Activated CD8-positive, alpha-beta T cell treated with anti-CD3 and anti-CD28 coated beads for 36 hours (primary cell): ENCODE measurements at regions not wholly inside any gene's neighbourhood (a gene's known extent, or its start where the extent isn't known, plus 50 kb on each side); places are given as distances from the start of the nearest gene placed in this dataset.

Experiments used
- ATAC-seq: fragments of 200-7000 bp; cut with Tn5 transposase; one replicate; pipeline ENCODE4 v1.10.0; 2021; ENCODE audit warnings: mild to moderate bottlenecking, moderate library complexity
- CTCF ChIA-PET: fragments of 350-600 bp; sonication (Branson Sonifier 250); formaldehyde crosslinking; loops from one replicate; lab custom pipeline; 2021; ENCODE audit warnings: antibody characterized with exemption; lab: Charles Lee
- POLR2A ChIA-PET: fragments of 350-600 bp; sonication (Branson Sonifier 250); formaldehyde crosslinking; loops from one replicate; lab custom pipeline; 2021; ENCODE audit warnings: antibody characterized with exemption; lab: Charles Lee
- DNase-seq: peaks from one replicate; pipeline ENCODE4 v3.0.0-alpha.2; 2020
- H3K27ac Mint-ChIP-seq: one replicate; pipeline ENCODE4 v1.8.0; 2021; ENCODE audit warnings: mild to moderate bottlenecking, mixed read lengths
- H3K27me3 Mint-ChIP-seq: one replicate; pipeline ENCODE4 v1.8.0; 2021; ENCODE audit warnings: mixed read lengths
- H3K36me3 Mint-ChIP-seq: one replicate; pipeline ENCODE4 v1.8.0; 2021; ENCODE audit warnings: low read depth, mixed read lengths
- H3K4me1 Mint-ChIP-seq: one replicate; pipeline ENCODE4 v1.8.0; 2021; ENCODE audit warnings: low read depth, mixed read lengths
- H3K4me3 Mint-ChIP-seq: one replicate; pipeline ENCODE4 v1.8.0; 2021; ENCODE audit warnings: mild to moderate bottlenecking, moderate library complexity, mixed read lengths
- H3K9me3 Mint-ChIP-seq: one replicate; pipeline ENCODE4 v1.8.0; 2021; ENCODE audit warnings: mixed read lengths
- intact Hi-C: fragments of 100-400 bp; cut with micrococcal nuclease; formaldehyde crosslinking; loops from one replicate; pipeline ENCODE4 v1.10.0; 2022
- TF ChIP-seq, protein P1 (sequence below): fragments of 200-600 bp; IDR thresholded peaks from one replicate; pipeline ENCODE4 v1.8.0; 2022; ENCODE audit warnings: antibody characterized with exemption, mild to moderate bottlenecking

DNA sequence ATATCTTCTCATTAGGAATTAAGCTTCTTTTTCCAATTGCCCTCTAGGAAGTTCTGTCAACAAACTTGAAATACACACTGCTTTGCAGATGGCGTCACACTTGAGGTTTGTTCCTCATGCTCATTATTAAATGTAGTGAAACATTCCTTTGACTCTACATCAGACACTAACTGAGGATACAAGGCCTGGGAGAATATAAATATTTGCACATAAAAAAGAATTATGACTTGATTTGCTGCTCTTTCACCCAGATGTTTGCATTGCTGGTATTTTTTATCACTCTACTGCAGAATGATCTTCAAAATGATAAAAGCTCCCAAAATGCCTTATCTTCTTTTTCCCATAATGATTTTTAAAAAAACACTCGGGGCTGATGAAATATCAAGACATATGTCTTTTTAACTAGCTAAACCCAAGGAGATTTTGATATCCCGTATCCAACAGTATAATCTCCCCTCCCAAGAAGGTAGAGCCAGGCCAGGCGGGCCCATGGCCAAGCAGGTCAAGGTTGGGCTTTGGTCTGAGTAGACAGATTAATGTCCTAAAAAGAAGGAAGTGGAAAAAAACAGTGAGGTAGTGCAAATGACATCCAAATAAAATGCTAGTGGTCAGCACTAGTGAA is 264.6 kb downstream of the HHIPL2 start:
- TF ChIP-seq, protein P1, sequence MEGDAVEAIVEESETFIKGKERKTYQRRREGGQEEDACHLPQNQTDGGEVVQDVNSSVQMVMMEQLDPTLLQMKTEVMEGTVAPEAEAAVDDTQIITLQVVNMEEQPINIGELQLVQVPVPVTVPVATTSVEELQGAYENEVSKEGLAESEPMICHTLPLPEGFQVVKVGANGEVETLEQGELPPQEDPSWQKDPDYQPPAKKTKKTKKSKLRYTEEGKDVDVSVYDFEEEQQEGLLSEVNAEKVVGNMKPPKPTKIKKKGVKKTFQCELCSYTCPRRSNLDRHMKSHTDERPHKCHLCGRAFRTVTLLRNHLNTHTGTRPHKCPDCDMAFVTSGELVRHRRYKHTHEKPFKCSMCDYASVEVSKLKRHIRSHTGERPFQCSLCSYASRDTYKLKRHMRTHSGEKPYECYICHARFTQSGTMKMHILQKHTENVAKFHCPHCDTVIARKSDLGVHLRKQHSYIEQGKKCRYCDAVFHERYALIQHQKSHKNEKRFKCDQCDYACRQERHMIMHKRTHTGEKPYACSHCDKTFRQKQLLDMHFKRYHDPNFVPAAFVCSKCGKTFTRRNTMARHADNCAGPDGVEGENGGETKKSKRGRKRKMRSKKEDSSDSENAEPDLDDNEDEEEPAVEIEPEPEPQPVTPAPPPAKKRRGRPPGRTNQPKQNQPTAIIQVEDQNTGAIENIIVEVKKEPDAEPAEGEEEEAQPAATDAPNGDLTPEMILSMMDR: no peak
- POLR2A ChIA-PET: no interaction called here
- no peak for ATAC-seq
- H3K4me3 Mint-ChIP-seq: no peak overlapping the region
- H3K27ac Mint-ChIP-seq: no peak overlapping the region
- no peaks in the 10 kb centered on the region for H3K36me3 Mint-ChIP-seq
- no peaks in the 10 kb centered on the region for H3K4me1 Mint-ChIP-seq
- H3K27me3 Mint-ChIP-seq: no peaks in the 10 kb centered on the region
- H3K9me3 Mint-ChIP-seq: no peaks in the 10 kb centered on the region
- no peak for DNase-seq
- CTCF ChIA-PET: interaction anchor here (1.1 kb wide), 1 partner anchor 13 kb away, joined by 3 read pairs; no protein-coding TSS in a partner anchor
- intact Hi-C loops: no loop called here

DNA sequence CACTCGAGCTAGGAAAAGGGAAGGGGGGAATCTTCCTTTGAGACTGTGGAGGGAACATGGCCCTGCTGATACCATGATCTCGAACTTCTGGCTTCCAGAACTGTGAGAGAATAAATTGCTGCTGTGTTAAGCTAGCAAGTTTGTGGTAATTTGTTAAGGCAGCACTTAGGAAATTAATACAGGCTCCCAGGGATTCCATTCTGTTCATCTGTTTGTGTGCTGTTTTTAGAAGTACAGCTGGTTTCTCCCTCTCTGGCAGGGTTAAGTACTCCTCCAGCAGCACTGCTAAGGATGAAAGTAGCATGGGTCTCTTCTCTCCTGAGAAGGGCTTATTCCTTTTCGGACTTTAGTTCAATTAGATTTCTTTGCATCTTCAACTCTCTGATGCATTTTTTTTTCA is 268.3 kb downstream of the HHIPL2 start:
- DNase-seq: no peak
- ChIA-PET CTCF (no interaction called here), POLR2A (no interaction called here)
- no peaks in the 10 kb centered on the region for H3K4me1 Mint-ChIP-seq
- TF ChIP-seq, protein P1: no peak
- H3K9me3 Mint-ChIP-seq: no peaks in the 10 kb centered on the region
- no peaks in the 10 kb centered on the region for H3K27me3 Mint-ChIP-seq
- H3K4me3 Mint-ChIP-seq: no peak overlapping the region
- intact Hi-C loops: no loop called here
- H3K27ac Mint-ChIP-seq: no peak overlapping the region
- H3K36me3 Mint-ChIP-seq: no peaks in the 10 kb centered on the region
- ATAC-seq: no peak

DNA sequence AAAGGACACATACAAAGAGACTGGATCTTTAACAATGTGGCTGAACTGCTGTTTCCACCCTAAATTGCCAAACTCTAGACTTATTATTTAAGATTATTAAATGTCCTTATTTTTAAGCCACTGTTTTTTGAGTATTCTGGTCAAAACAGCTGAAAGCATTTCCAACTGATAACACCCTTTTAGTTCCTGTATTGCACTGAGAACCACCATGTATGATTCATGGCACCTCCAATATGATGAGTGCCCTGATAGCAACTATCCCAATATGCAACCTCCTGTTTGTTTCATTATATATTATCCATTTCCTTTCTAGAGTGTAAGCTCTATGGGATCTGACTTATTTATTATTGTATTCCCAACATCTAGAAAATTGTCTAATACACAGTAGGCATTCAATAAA is 269.4 kb downstream of the HHIPL2 start:
- Mint-ChIP-seq H3K4me1 (no peaks in the 10 kb centered on the region), H3K27ac (no peak overlapping the region), H3K4me3 (no peak overlapping the region), H3K27me3 (no peaks in the 10 kb centered on the region), H3K36me3 (no peaks in the 10 kb centered on the region), H3K9me3 (no peaks in the 10 kb centered on the region)
- ChIA-PET CTCF (no interaction called here), POLR2A (no interaction called here)
- TF ChIP-seq, protein P1: no peak
- no peak for ATAC-seq
- DNase-seq: no peak
- intact Hi-C loops: no loop called here

DNA sequence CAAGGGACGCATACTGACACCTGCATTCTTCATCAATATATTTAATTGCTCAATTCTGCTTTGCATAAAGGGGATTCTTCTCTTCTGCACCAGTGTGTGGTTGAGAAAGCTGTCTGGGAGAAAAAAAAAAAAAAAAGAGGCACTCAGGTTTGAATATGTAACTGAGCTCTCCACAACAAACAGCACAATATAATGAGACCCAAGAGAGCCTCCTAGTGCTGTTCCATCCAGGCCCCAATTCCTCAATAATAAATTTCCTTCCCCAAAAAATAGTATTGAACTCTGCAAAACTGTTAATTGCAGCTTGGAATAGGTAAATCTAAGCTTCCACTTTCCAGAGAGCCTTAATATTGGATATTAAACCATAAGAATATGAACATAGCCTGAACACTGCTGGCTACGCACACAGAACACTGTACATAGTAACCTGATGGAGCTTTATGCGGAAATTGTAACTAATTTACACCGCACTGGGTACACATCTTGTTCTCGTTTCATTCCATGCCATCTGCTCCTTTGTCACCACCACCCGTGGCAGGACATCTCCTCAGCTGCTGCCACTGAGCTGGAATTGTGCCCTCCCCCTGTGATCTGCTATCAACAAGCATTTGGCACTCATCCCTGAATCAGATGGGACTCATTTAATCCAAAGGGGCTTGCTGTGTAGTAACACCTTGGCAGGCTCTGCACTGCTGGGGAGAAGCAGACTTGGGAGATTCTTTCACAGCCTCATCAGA is 272.0 kb downstream of the HHIPL2 start:
- intact Hi-C loops: no loop called here

More for the DNA sequence above, 272.0 kb downstream of the HHIPL2 start:
- Mint-ChIP-seq H3K9me3 (no peaks in the 10 kb centered on the region), H3K4me3 (no peak overlapping the region), H3K27me3 (no peaks in the 10 kb centered on the region), H3K36me3 (no peaks in the 10 kb centered on the region), H3K27ac (no peak overlapping the region), H3K4me1 (no peaks in the 10 kb centered on the region)
- ChIA-PET POLR2A (no interaction called here), CTCF (no interaction called here)
- DNase-seq (no peak), ATAC-seq (no peak)
- TF ChIP-seq, protein P1: no peak
